Neural progenitor cell (in vitro differentiated cells): ENCODE measurements at regions not wholly inside any gene's neighbourhood (a gene's known extent, or its start where the extent isn't known, plus 50 kb on each side); places are given as distances from the start of the nearest gene placed in this dataset.

Source experiments
- DNase-seq: peaks from one replicate; pipeline ENCODE4 v3.0.0-alpha.2; 2016; ENCODE audit warnings: low spot score
- H2AFZ ChIP-seq: fragments of 200-600 bp; sonication (generic); replicated peaks from 2 replicates; pipeline ENCODE4 v1.6.1; 2016; ENCODE audit warnings: antibody characterized with exemption
- H3F3A ChIP-seq: fragments of 200-600 bp; sonication (generic); 2 replicates; pipeline ENCODE4 v1.6.1; 2016; ENCODE audit warnings: antibody characterized with exemption, low read depth
- H3K27ac ChIP-seq: fragments of 200-600 bp; sonication (generic); 2 replicates; pipeline ENCODE4 v1.5.1; 2016; ENCODE audit warnings: mild to moderate bottlenecking
- H3K27me3 ChIP-seq: fragments of 200-600 bp; sonication (generic); 2 replicates; pipeline ENCODE4 v1.6.1; 2016; ENCODE audit warnings: mild to moderate bottlenecking, moderate library complexity
- H3K36me3 ChIP-seq: fragments of 200-600 bp; sonication (generic); 2 replicates; pipeline ENCODE4 v1.5.1; 2016
- H3K4me1 ChIP-seq: fragments of 200-600 bp; sonication (generic); 2 replicates; pipeline ENCODE4 v1.6.1; 2016; ENCODE audit warnings: mixed run types
- H3K4me2 ChIP-seq: fragments of 200-600 bp; sonication (generic); 2 replicates; pipeline ENCODE4 v1.6.1; 2016
- H3K4me3 ChIP-seq: fragments of 200-600 bp; sonication (generic); 2 replicates; pipeline ENCODE4 v1.5.1; 2016
- H3K79me2 ChIP-seq: fragments of 200-600 bp; sonication (generic); 2 replicates; pipeline ENCODE4 v1.6.1; 2016; ENCODE audit warnings: low read depth
- H3K9ac ChIP-seq: fragments of 200-600 bp; sonication (generic); 2 replicates; pipeline ENCODE4 v1.6.1; 2016
- H3K9me3 ChIP-seq: fragments of 200-600 bp; sonication (generic); 2 replicates; pipeline ENCODE4 v1.5.1; 2016; ENCODE audit warnings: low read depth
- H4K20me1 ChIP-seq: fragments of 200-600 bp; sonication (generic); 2 replicates; pipeline ENCODE4 v1.6.1; 2016; ENCODE audit warnings: low read depth
- H3K27ac Mint-ChIP-seq: 3 replicates; pipeline ENCODE4 v1.8.0; 2021; ENCODE audit warnings: mixed read lengths
- H3K27me3 Mint-ChIP-seq: 2 replicates; pipeline ENCODE4 v1.8.0; 2022; ENCODE audit warnings: low read depth, mild to moderate bottlenecking, inconsistent platforms, moderate library complexity, mixed read lengths; ENCODE audit not compliant: insufficient read depth
- H3K36me3 Mint-ChIP-seq: 3 replicates; pipeline ENCODE4 v1.8.0; 2021; ENCODE audit warnings: mixed read lengths
- H3K4me1 Mint-ChIP-seq: 3 replicates; pipeline ENCODE4 v1.8.0; 2021; ENCODE audit warnings: mixed read lengths
- H3K4me3 Mint-ChIP-seq: 3 replicates; pipeline ENCODE4 v1.8.0; 2021; ENCODE audit warnings: mild to moderate bottlenecking, moderate library complexity, mixed read lengths
- H3K9me3 Mint-ChIP-seq: 3 replicates; pipeline ENCODE4 v1.8.0; 2020; ENCODE audit warnings: mixed read lengths
- CTCF ChIP-seq: fragments of 200-600 bp; sonication (generic); IDR thresholded peaks from 2 replicates; pipeline ENCODE4 v1.5.1; 2017; ENCODE audit warnings: antibody characterized with exemption, mild to moderate bottlenecking
- EZH2 ChIP-seq: fragments of 200-600 bp; sonication (generic); IDR thresholded peaks from 2 replicates; pipeline ENCODE4 v1.6.1; 2017; ENCODE audit warnings: antibody characterized with exemption, mild to moderate bottlenecking, moderate library complexity
- EZH2phosphoT487 ChIP-seq: fragments of 200-600 bp; sonication (generic); IDR thresholded peaks from 2 replicates; pipeline ENCODE4 v1.6.1; 2017; ENCODE audit warnings: antibody characterized with exemption

DNA sequence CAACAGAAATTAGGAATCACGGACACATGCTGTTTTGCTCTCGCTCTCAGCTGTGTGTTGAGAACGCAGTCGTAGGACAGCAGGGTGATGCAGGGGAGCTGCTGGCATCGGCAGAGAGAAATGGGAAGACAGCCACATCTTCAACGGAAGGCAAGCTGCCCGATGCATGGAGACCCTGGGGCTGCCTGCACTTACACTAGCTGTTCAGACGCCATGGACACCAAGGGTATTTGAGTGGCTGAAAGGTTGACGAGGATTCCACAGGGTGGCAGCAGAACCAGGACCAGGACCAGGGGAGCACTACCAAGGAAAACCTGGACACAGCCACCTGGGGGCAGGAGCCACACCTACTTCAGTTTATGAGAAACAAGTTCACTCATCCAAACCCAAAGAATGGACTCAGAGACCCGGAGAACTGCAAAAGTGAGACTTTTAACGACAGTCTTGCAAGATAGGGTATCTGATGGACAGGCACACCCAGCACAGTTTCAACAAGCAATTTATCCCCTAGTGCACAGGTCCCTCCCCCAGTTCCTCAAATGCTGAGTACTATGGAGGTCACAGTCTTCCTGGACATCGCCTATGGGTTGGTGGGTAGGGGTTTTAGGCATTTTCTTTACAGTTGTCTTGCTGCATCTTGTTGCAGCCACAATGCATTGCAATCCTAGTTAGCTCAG is 56.3 kb upstream of the ENTPD6 start:
- peak overlapping the region; percentile 44 for H3K27ac Mint-ChIP-seq
- H3F3A ChIP-seq: no peaks in the 10 kb centered on the region
- H3K4me2 ChIP-seq: no peak overlapping the region
- H3K9me3 ChIP-seq: no peaks in the 10 kb centered on the region
- H3K4me1 Mint-ChIP-seq: peaks cover 22% of the 10 kb centered on the region
- DNase-seq: peak; percentile 31
- peaks cover 2% of the 10 kb centered on the region for H3K9me3 Mint-ChIP-seq
- no peak overlapping the region for H2AFZ ChIP-seq
- H4K20me1 ChIP-seq: no peaks in the 10 kb centered on the region
- no peaks in the 10 kb centered on the region for H3K36me3 Mint-ChIP-seq
- no peaks in the 10 kb centered on the region for H3K79me2 ChIP-seq
- no peaks in the 10 kb centered on the region for H3K4me1 ChIP-seq
- H3K4me3 ChIP-seq: no peak overlapping the region
- peaks cover 11% of the 10 kb centered on the region for H3K27me3 ChIP-seq
- no peaks in the 10 kb centered on the region for H3K36me3 ChIP-seq
- peaks cover 14% of the 10 kb centered on the region for H3K27me3 Mint-ChIP-seq
- H3K27ac ChIP-seq: no peak overlapping the region
- H3K4me3 Mint-ChIP-seq: no peak overlapping the region
- no peak overlapping the region for H3K9ac ChIP-seq
- TF ChIP-seq CTCF (peak; percentile 23), EZH2phosphoT487 (no peak)

- Histone ChIP-seq H3K9ac (no peak overlapping the region), H3K4me3 (no peak overlapping the region), H3K27me3 (peaks cover 11% of the 10 kb centered on the region), H3K9me3 (no peaks in the 10 kb centered on the region), H3K36me3 (no peaks in the 10 kb centered on the region), H2AFZ (no peak overlapping the region), H3K79me2 (no peaks in the 10 kb centered on the region), H4K20me1 (no peaks in the 10 kb centered on the region), H3F3A (no peaks in the 10 kb centered on the region), H3K4me2 (no peak overlapping the region), H3K4me1 (no peaks in the 10 kb centered on the region), H3K27ac (no peak overlapping the region)
- H3K36me3 Mint-ChIP-seq: no peaks in the 10 kb centered on the region
- H3K9me3 Mint-ChIP-seq: no peaks in the 10 kb centered on the region
- TF ChIP-seq CTCF: no peak
- TF ChIP-seq EZH2phosphoT487: no peak
- TF ChIP-seq EZH2: no peak
- H3K27ac Mint-ChIP-seq: no peak overlapping the region
- H3K27me3 Mint-ChIP-seq: peaks cover 10% of the 10 kb centered on the region
- H3K4me1 Mint-ChIP-seq: peaks cover 19% of the 10 kb centered on the region
- H3K4me3 Mint-ChIP-seq: no peak overlapping the region
- DNase-seq: no peak
These were observed 54.5 kb upstream of the ENTPD6 start for GRCh38 chr20:25140968-25141367.

- H3K27me3 Mint-ChIP-seq: peaks cover 11% of the 10 kb centered on the region
- no peak overlapping the region for H3K4me2 ChIP-seq
- H3K9me3 Mint-ChIP-seq: no peaks in the 10 kb centered on the region
These were observed 53.1 kb upstream of the ENTPD6 start for GRCh38 chr20:25142435-25142834.

GRCh38 chr20:25145131-25145530 is 50.4 kb upstream of the ENTPD6 start:
- Mint-ChIP-seq H3K4me3 (no peak overlapping the region), H3K36me3 (no peaks in the 10 kb centered on the region), H3K9me3 (peaks cover 2% of the 10 kb centered on the region), H3K27me3 (peaks cover 16% of the 10 kb centered on the region), H3K27ac (no peak overlapping the region), H3K4me1 (peaks cover 17% of the 10 kb centered on the region)
- Histone ChIP-seq H3K9me3 (no peaks in the 10 kb centered on the region), H3F3A (peaks cover 16% of the 10 kb centered on the region), H3K4me1 (peaks cover 10% of the 10 kb centered on the region), H3K27me3 (peaks cover 30% of the 10 kb centered on the region), H3K9ac (no peak overlapping the region), H3K4me3 (no peak overlapping the region), H3K79me2 (no peaks in the 10 kb centered on the region), H4K20me1 (no peaks in the 10 kb centered on the region), H3K4me2 (no peak overlapping the region), H3K27ac (no peak overlapping the region), H2AFZ (no peak overlapping the region), H3K36me3 (no peaks in the 10 kb centered on the region)
- DNase-seq: no peak
- TF ChIP-seq EZH2 (no peak), CTCF (no peak), EZH2phosphoT487 (no peak)

More at GRCh38 chr20:25142435-25142834, 53.1 kb upstream of the ENTPD6 start:
- Mint-ChIP-seq H3K36me3 (no peaks in the 10 kb centered on the region), H3K4me3 (no peak overlapping the region), H3K27ac (no peak overlapping the region), H3K4me1 (peaks cover 10% of the 10 kb centered on the region)
- no peak for TF ChIP-seq EZH2
- Histone ChIP-seq H3K4me3 (no peak overlapping the region), H3K9ac (no peak overlapping the region), H3K9me3 (no peaks in the 10 kb centered on the region), H3K36me3 (no peaks in the 10 kb centered on the region), H3K79me2 (no peaks in the 10 kb centered on the region), H3K4me1 (no peaks in the 10 kb centered on the region), H3K27me3 (peaks cover 11% of the 10 kb centered on the region), H3F3A (no peaks in the 10 kb centered on the region), H2AFZ (no peak overlapping the region), H3K27ac (no peak overlapping the region), H4K20me1 (no peaks in the 10 kb centered on the region)
- DNase-seq: no peak
